GM23338 (cell line): ENCODE measurements at regions not wholly inside any gene's neighbourhood (a gene's known extent, or its start where the extent isn't known, plus 50 kb on each side); places are given as distances from the start of the nearest gene placed in this dataset.

ENCODE experiments used
- ATAC-seq: fragments of 200-7000 bp; cut with Tn5 transposase; 3 replicates; pipeline ENCODE4 v1.9.1; 2020
- DNase-seq: peaks from one replicate; pipeline ENCODE4 v3.0.0-alpha.2; 2015; ENCODE audit warnings: low spot score
- H2AFZ ChIP-seq: fragments of 200-600 bp; sonication (generic); 2 replicates; pipeline ENCODE4 v1.8.0; 2016; ENCODE audit warnings: antibody characterized with exemption, mild to moderate bottlenecking, moderate library complexity
- H3F3A ChIP-seq: fragments of 200-600 bp; sonication (generic); replicated peaks from 2 replicates; pipeline ENCODE4 v1.8.0; 2017; ENCODE audit warnings: antibody characterized with exemption, mixed run types, low read depth
- H3K27ac ChIP-seq: fragments of 200-600 bp; sonication (generic); 2 replicates; pipeline ENCODE4 v1.6.1; 2016; ENCODE audit warnings: low read depth
- H3K27me3 ChIP-seq: fragments of 200-600 bp; sonication (generic); 2 replicates; pipeline ENCODE4 v1.8.0; 2016; ENCODE audit warnings: mild to moderate bottlenecking, mixed run types, moderate library complexity; ENCODE audit not compliant: insufficient read depth
- H3K36me3 ChIP-seq: fragments of 200-600 bp; sonication (generic); 2 replicates; pipeline ENCODE4 v1.8.0; 2016; ENCODE audit warnings: mild to moderate bottlenecking; ENCODE audit not compliant: insufficient read depth
- H3K4me1 ChIP-seq: fragments of 200-600 bp; sonication (generic); 2 replicates; pipeline ENCODE4 v1.8.0; 2016; ENCODE audit warnings: mild to moderate bottlenecking, moderate library complexity; ENCODE audit not compliant: insufficient read depth
- H3K4me2 ChIP-seq: fragments of 200-600 bp; sonication (generic); 2 replicates; pipeline ENCODE4 v1.7.1; 2017; ENCODE audit warnings: mixed run types
- H3K4me3 ChIP-seq: fragments of 200-600 bp; sonication (generic); 2 replicates; pipeline ENCODE4 v1.6.1; 2016; ENCODE audit warnings: mixed run types
- H3K79me2 ChIP-seq: fragments of 200-600 bp; sonication (generic); replicated peaks from 2 replicates; pipeline ENCODE4 v1.8.0; 2017; ENCODE audit warnings: mild to moderate bottlenecking; ENCODE audit not compliant: insufficient read depth
- H3K9me2 ChIP-seq: fragments of 200-600 bp; sonication (generic); 2 replicates; pipeline ENCODE4 v1.8.0; 2017; ENCODE audit not compliant: insufficient read depth
- H4K20me1 ChIP-seq: fragments of 200-600 bp; sonication (generic); replicated peaks from 2 replicates; pipeline ENCODE4 v1.8.0; 2017; ENCODE audit warnings: mild to moderate bottlenecking; ENCODE audit not compliant: insufficient read depth
- H3K27ac Mint-ChIP-seq: 2 replicates; pipeline ENCODE4 v1.8.0; 2020; ENCODE audit warnings: inconsistent platforms, mild to moderate bottlenecking, moderate library complexity, mixed read lengths
- H3K27me3 Mint-ChIP-seq: 3 replicates; pipeline ENCODE4 v1.8.0; 2022; ENCODE audit warnings: low read depth, mild to moderate bottlenecking, moderate library complexity, mixed read lengths, inconsistent platforms; ENCODE audit not compliant: insufficient read depth, poor library complexity
- H3K36me3 Mint-ChIP-seq: 3 replicates; pipeline ENCODE4 v1.8.0; 2021; ENCODE audit warnings: low read depth, mild to moderate bottlenecking, inconsistent platforms, moderate library complexity, mixed read lengths
- H3K4me1 Mint-ChIP-seq: 3 replicates; pipeline ENCODE4 v1.8.0; 2020; ENCODE audit warnings: mild to moderate bottlenecking, inconsistent platforms, mixed read lengths
- H3K4me3 Mint-ChIP-seq: 3 replicates; pipeline ENCODE4 v1.8.0; 2021; ENCODE audit warnings: moderate library complexity, mild to moderate bottlenecking, inconsistent platforms, mixed read lengths
- H3K9me3 Mint-ChIP-seq: 3 replicates; pipeline ENCODE4 v1.8.0; 2020; ENCODE audit warnings: moderate library complexity, mild to moderate bottlenecking, inconsistent platforms, mixed read lengths
- CREB1 ChIP-seq: fragments of 250-450 bp; sonication (Bioruptor Pico); IDR thresholded peaks from 2 replicates; pipeline ENCODE4 v1.5.0; 2020; ENCODE audit warnings: low read depth, mild to moderate bottlenecking, moderate library complexity
- CTCF ChIP-seq, 2 experiments: fragments of 200-600 bp in 1 of 2; sonication (generic) in 1 of 2; conservative IDR thresholded peaks; 2 replicates each; pipeline versions ENCODE4 v1.5.1 to v1.6.1; 2016 to 2017; ENCODE audit warnings: antibody characterized with exemption in 2 of 2, low read depth in 2 of 2, mild to moderate bottlenecking in 2 of 2, moderate library complexity in 1 of 2
- ETS1 ChIP-seq: IDR thresholded peaks from 2 replicates; pipeline ENCODE4 v1.6.1; 2016; ENCODE audit warnings: antibody characterized with exemption
- EZH2 ChIP-seq: fragments of 200-600 bp; sonication (generic); IDR thresholded peaks from one replicate; pipeline ENCODE4 v1.8.0; 2017; ENCODE audit warnings: antibody characterized with exemption, mild to moderate bottlenecking, low read depth; ENCODE audit not compliant: unreplicated experiment
- EZH2phosphoT487 ChIP-seq: fragments of 200-600 bp; sonication (generic); IDR thresholded peaks from one replicate; pipeline ENCODE4 v1.8.1; 2018; ENCODE audit warnings: antibody characterized with exemption; ENCODE audit not compliant: unreplicated experiment
- JUNB ChIP-seq: IDR thresholded peaks from one replicate; pipeline ENCODE4 v1.6.1; 2016; ENCODE audit warnings: antibody characterized with exemption; ENCODE audit not compliant: unreplicated experiment
- NANOG ChIP-seq: IDR thresholded peaks from 2 replicates; pipeline ENCODE4 v1.6.1; 2016; ENCODE audit warnings: antibody characterized with exemption, borderline replicate concordance
- POLR2AphosphoS5 ChIP-seq: IDR thresholded peaks from 2 replicates; pipeline ENCODE4 v1.6.1; 2016; ENCODE audit warnings: antibody characterized with exemption, low read depth
- STAT1 ChIP-seq: IDR thresholded peaks from one replicate; pipeline ENCODE4 v1.6.1; 2016; ENCODE audit warnings: antibody characterized with exemption; ENCODE audit not compliant: unreplicated experiment
- ZNF114 ChIP-seq: fragments of 250-450 bp; sonication (Bioruptor Pico); IDR thresholded peaks from 2 replicates; pipeline ENCODE4 v1.5.0; 2020; ENCODE audit warnings: mild to moderate bottlenecking, moderate library complexity
- ZNF331 ChIP-seq: fragments of 250-450 bp; sonication (Bioruptor Pico); IDR thresholded peaks from 2 replicates; pipeline ENCODE4 v1.5.0; 2020; ENCODE audit warnings: low read depth, mild to moderate bottlenecking, moderate library complexity
- ZNF462 ChIP-seq: fragments of 250-450 bp; sonication (Bioruptor Pico); IDR thresholded peaks from 2 replicates; pipeline ENCODE4 v1.5.0; 2020; ENCODE audit warnings: mild to moderate bottlenecking, moderate library complexity
- TF ChIP-seq, protein P1 (sequence below): IDR thresholded peaks from one replicate; pipeline ENCODE4 v1.6.1; 2018; ENCODE audit warnings: antibody characterized with exemption; ENCODE audit not compliant: unreplicated experiment

GRCh38 chr11:34799848-34800247, 116.3 kb downstream of the APIP start:
- peaks cover 29% of the 10 kb centered on the region for H3K9me3 Mint-ChIP-seq
- TF ChIP-seq ETS1 (no peak), CTCF (conservative IDR thresholded peaks at IDR 0.05; ENCODE audit: low read depth in 2 of 2) (no peak), JUNB (no peak), ZNF114 (CRISPR knock-in tag) (no peak), ZNF462 (no peak), CREB1 (CRISPR knock-in tag) (no peak), ZNF331 (CRISPR knock-in tag) (no peak), STAT1 (no peak), NANOG (no peak), POLR2AphosphoS5 (no peak), EZH2 (no peak), EZH2phosphoT487 (no peak)
- TF ChIP-seq, protein P1, sequence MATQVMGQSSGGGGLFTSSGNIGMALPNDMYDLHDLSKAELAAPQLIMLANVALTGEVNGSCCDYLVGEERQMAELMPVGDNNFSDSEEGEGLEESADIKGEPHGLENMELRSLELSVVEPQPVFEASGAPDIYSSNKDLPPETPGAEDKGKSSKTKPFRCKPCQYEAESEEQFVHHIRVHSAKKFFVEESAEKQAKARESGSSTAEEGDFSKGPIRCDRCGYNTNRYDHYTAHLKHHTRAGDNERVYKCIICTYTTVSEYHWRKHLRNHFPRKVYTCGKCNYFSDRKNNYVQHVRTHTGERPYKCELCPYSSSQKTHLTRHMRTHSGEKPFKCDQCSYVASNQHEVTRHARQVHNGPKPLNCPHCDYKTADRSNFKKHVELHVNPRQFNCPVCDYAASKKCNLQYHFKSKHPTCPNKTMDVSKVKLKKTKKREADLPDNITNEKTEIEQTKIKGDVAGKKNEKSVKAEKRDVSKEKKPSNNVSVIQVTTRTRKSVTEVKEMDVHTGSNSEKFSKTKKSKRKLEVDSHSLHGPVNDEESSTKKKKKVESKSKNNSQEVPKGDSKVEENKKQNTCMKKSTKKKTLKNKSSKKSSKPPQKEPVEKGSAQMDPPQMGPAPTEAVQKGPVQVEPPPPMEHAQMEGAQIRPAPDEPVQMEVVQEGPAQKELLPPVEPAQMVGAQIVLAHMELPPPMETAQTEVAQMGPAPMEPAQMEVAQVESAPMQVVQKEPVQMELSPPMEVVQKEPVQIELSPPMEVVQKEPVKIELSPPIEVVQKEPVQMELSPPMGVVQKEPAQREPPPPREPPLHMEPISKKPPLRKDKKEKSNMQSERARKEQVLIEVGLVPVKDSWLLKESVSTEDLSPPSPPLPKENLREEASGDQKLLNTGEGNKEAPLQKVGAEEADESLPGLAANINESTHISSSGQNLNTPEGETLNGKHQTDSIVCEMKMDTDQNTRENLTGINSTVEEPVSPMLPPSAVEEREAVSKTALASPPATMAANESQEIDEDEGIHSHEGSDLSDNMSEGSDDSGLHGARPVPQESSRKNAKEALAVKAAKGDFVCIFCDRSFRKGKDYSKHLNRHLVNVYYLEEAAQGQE: no peak

More at GRCh38 chr11:34799848-34800247, 116.3 kb downstream of the APIP start:
- Histone ChIP-seq H3K4me2 (no peak overlapping the region), H4K20me1 (no peaks in the 10 kb centered on the region), H3K27me3 (no peaks in the 10 kb centered on the region), H3K4me3 (no peak overlapping the region), H3F3A (no peaks in the 10 kb centered on the region), H3K79me2 (no peaks in the 10 kb centered on the region), H3K4me1 (no peaks in the 10 kb centered on the region; the same call in 1 of the 2 replicates), H2AFZ (no peak overlapping the region), H3K9me2 (0 out of 2 replicates have a peak, but pooled peaks cover 3% of the 10 kb centered on the region), H3K27ac (no peak overlapping the region), H3K36me3 (no peaks in the 10 kb centered on the region; the same call in 1 of the 2 replicates)
- H3K4me3 Mint-ChIP-seq: no peak overlapping the region
- no peak for DNase-seq
- no peak overlapping the region for H3K27ac Mint-ChIP-seq
- no peak for ATAC-seq
- H3K36me3 Mint-ChIP-seq: peaks cover 30% of the 10 kb centered on the region; the same call in 2 of the 3 replicates
- H3K27me3 Mint-ChIP-seq: no peaks in the 10 kb centered on the region
- peaks cover 6% of the 10 kb centered on the region for H3K4me1 Mint-ChIP-seq
